Stomach (tissue), 4 donors: ENCODE measurements at regions not wholly inside any gene's neighbourhood (a gene's known extent, or its start where the extent isn't known, plus 50 kb on each side); places are given as distances from the start of the nearest gene placed in this dataset.

Experiments
- EP300 ChIP-seq: sonication (generic); formaldehyde crosslinking; IDR thresholded peaks from one replicate; pipeline ENCODE4 v1.6.1; 2017; ENCODE audit warnings: antibody characterized with exemption
- POLR2A ChIP-seq, 4 donors: fragments of 450-650 bp; IDR thresholded peaks; one replicate each; pipeline ENCODE4 v1.6.1; 2016; ENCODE audit warnings: antibody characterized with exemption in 4 of 4, control low read depth in 2 of 4, mild to moderate bottlenecking in 1 of 4, moderate library complexity in 1 of 4
- POLR2AphosphoS5 ChIP-seq, 3 donors: sonication (generic); formaldehyde crosslinking; IDR thresholded peaks; one replicate each; pipeline ENCODE4 v1.6.1; 2016; ENCODE audit warnings: antibody characterized with exemption in 3 of 3
- TF ChIP-seq, protein P1 (sequence below), 7 experiments: fragments of 450-650 bp in 4 of 7; fragments of 200-600 bp in 3 of 7; sonication (generic) in 3 of 7; IDR thresholded peaks; one replicate each; pipeline ENCODE4 v1.5.1; 2016 to 2019; ENCODE audit warnings: antibody characterized with exemption in 7 of 7, control low read depth in 2 of 7, mild to moderate bottlenecking in 1 of 7

DNA sequence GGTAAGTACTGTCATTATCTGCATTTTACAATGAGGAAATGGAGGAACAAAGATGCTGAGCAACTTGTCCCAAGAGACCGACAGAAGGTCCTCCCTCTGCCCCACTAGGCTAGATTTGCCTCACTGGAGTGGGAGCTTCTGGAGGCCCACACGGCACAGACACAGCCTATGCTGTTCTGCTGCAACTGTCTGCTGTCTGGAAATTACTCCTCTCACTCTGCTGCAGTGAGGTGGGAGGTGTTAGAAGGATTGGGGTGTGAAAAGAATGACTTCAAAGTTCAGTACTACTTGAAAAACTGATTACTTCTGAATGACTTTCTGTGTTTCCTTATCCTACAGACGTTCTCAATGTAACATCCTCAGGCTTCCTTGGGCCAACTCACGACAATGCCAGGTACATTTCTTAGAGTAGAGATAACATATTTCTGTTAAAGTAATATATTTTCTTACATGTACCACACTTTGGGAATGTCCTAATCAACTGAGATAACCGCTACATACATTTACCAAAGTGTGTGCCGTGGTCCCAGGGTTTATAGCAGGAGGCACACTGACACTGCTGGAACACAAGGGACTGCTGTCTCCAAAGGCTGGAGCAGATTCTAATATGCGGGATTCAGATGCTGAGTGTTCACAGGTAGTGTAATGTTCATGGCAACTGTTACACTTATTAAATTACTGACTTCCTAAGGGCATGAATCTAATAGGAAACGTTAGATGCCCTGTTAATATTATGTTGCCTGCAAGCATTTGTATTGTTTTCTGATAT is 53.5 kb upstream of the WASF3 start:
- TF ChIP-seq POLR2A (IDR thresholded peaks at IDR 0.05) (no peak), EP300 (no peak), POLR2AphosphoS5 (IDR thresholded peaks at IDR 0.05) (no peak)
- TF ChIP-seq, protein P1, sequence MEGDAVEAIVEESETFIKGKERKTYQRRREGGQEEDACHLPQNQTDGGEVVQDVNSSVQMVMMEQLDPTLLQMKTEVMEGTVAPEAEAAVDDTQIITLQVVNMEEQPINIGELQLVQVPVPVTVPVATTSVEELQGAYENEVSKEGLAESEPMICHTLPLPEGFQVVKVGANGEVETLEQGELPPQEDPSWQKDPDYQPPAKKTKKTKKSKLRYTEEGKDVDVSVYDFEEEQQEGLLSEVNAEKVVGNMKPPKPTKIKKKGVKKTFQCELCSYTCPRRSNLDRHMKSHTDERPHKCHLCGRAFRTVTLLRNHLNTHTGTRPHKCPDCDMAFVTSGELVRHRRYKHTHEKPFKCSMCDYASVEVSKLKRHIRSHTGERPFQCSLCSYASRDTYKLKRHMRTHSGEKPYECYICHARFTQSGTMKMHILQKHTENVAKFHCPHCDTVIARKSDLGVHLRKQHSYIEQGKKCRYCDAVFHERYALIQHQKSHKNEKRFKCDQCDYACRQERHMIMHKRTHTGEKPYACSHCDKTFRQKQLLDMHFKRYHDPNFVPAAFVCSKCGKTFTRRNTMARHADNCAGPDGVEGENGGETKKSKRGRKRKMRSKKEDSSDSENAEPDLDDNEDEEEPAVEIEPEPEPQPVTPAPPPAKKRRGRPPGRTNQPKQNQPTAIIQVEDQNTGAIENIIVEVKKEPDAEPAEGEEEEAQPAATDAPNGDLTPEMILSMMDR (IDR thresholded peaks at IDR 0.05), result no peak
